ENCODE measurements at regions not wholly inside any gene's neighbourhood (a gene's known extent, or its start where the extent isn't known, plus 50 kb on each side); places are given as distances from the start of the nearest gene placed in this dataset.

DNA sequence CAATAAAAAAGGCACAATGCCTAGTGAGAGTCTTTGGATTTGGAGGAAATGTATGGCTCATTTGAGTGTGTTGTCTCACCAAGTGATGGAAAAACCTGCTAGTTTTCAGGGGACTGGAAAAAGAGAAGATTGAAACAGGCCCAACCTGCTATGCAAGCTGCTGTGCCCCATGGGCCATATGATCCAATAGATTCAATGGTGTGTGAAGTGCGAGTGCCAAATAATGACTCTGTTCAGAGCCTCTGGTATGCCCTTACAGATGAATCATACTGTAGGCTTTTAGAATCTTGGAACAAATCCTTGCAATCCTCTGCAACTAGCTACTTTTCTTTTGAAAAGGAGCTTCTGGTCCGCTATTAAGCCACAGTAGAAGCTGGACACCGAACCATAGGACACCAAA is 529.8 kb upstream of the CNTNAP5 start:
- no peak for DNase-seq
- Histone ChIP-seq H3K27ac (ENCODE audit: low read length) (no peak overlapping the region), H3K27me3 (ENCODE audit: insufficient read depth, low read length, poor library complexity) (no peaks in the 10 kb centered on the region), H4K20me1 (ENCODE audit: insufficient read depth, low read length) (no peaks in the 10 kb centered on the region), H3K79me2 (ENCODE audit: insufficient read depth, low read length) (no peaks in the 10 kb centered on the region), H3K4me1 (ENCODE audit: insufficient read depth, low read length) (no peaks in the 10 kb centered on the region), H3K4me2 (ENCODE audit: insufficient read depth, low read length) (no peak overlapping the region), H3K4me3 (ENCODE audit: low read depth in 1 of 2, low read length in 2 of 2) (no peak overlapping the region), H3K36me3 (ENCODE audit: insufficient read depth, low read length) (no peaks in the 10 kb centered on the region), H2AFZ (ENCODE audit: low read depth, low read length) (no peak overlapping the region), H3K9ac (ENCODE audit: low read depth, low read length) (no peak overlapping the region), H3K9me3 (ENCODE audit: insufficient read depth, low read length, severe bottlenecking) (no peaks in the 10 kb centered on the region)
- TF ChIP-seq, protein P1, sequence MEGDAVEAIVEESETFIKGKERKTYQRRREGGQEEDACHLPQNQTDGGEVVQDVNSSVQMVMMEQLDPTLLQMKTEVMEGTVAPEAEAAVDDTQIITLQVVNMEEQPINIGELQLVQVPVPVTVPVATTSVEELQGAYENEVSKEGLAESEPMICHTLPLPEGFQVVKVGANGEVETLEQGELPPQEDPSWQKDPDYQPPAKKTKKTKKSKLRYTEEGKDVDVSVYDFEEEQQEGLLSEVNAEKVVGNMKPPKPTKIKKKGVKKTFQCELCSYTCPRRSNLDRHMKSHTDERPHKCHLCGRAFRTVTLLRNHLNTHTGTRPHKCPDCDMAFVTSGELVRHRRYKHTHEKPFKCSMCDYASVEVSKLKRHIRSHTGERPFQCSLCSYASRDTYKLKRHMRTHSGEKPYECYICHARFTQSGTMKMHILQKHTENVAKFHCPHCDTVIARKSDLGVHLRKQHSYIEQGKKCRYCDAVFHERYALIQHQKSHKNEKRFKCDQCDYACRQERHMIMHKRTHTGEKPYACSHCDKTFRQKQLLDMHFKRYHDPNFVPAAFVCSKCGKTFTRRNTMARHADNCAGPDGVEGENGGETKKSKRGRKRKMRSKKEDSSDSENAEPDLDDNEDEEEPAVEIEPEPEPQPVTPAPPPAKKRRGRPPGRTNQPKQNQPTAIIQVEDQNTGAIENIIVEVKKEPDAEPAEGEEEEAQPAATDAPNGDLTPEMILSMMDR (IDR thresholded peaks at IDR 0.05; ENCODE audit: borderline replicate concordance, extremely low read depth, low read length, poor library complexity, severe bottlenecking) = no peak
- no peak for TF ChIP-seq EZH2 (IDR thresholded peaks at IDR 0.05; ENCODE audit: borderline replicate concordance, low read depth, low read length, severe bottlenecking)
- ATAC-seq (ENCODE audit: insufficient read depth, low read depth) = no peak

DNA sequence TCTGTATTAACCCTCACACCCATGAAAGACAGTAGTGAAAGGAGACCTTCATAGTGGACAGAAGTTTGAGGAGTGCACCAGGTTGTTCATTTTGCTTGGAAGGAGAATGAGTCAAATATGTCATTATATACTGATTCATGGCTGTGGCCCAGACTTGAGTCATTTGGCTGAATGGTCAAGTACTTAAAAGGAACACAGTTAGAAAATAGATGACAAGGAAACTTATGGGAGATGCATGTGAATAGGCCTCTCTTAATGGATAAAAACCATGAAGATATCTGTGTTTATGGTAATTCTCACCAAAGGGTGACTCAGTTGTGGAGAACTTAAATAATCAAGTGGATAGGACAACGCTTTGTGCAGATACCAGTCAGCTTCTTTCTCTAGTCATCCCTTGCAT is 524.7 kb upstream of the CNTNAP5 start:
- DNase-seq = no peak
- H3K9me3 ChIP-seq (ENCODE audit: insufficient read depth, low read length, severe bottlenecking) = no peaks in the 10 kb centered on the region
- no peak overlapping the region for H3K4me3 ChIP-seq (ENCODE audit: low read depth in 1 of 2, low read length in 2 of 2)
- no peaks in the 10 kb centered on the region for H4K20me1 ChIP-seq (ENCODE audit: insufficient read depth, low read length)
- H2AFZ ChIP-seq (ENCODE audit: low read depth, low read length) = no peak overlapping the region
- ATAC-seq (ENCODE audit: insufficient read depth, low read depth) = no peak
- no peaks in the 10 kb centered on the region for H3K4me1 ChIP-seq (ENCODE audit: insufficient read depth, low read length)
- H3K79me2 ChIP-seq (ENCODE audit: insufficient read depth, low read length) = no peaks in the 10 kb centered on the region
- H3K36me3 ChIP-seq (ENCODE audit: insufficient read depth, low read length) = no peaks in the 10 kb centered on the region
- H3K27ac ChIP-seq (ENCODE audit: low read length) = no peak overlapping the region
- no peak overlapping the region for H3K9ac ChIP-seq (ENCODE audit: low read depth, low read length)
- H3K27me3 ChIP-seq (ENCODE audit: insufficient read depth, low read length, poor library complexity) = no peaks in the 10 kb centered on the region
- H3K4me2 ChIP-seq (ENCODE audit: insufficient read depth, low read length) = no peak overlapping the region
- TF ChIP-seq, protein P1 (IDR thresholded peaks at IDR 0.05; ENCODE audit: borderline replicate concordance, extremely low read depth, low read length, poor library complexity, severe bottlenecking) = no peak
- TF ChIP-seq EZH2 (IDR thresholded peaks at IDR 0.05; ENCODE audit: borderline replicate concordance, low read depth, low read length, severe bottlenecking) = no peak

DNA sequence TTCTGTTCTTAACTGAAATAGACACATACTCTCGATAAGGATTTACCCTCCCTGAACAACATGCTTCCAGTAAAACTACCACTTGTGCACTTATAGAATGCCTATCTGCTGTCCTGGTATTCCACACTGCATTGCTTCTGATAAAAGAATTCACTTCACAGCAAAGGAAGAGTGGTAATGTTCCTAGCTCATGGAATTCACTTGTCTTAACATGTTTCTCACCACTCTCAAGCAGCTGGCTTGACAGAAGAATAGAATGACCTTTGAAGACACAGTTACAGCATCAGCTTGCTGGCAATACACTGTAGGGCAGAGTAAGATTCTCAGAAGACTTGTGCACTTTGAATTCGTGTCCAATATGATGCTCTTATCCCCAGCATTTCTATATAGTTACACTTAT is 524.1 kb upstream of the CNTNAP5 start:
- Histone ChIP-seq H3K27me3 (ENCODE audit: insufficient read depth, low read length, poor library complexity) (no peaks in the 10 kb centered on the region), H3K9me3 (ENCODE audit: insufficient read depth, low read length, severe bottlenecking) (no peaks in the 10 kb centered on the region), H3K79me2 (ENCODE audit: insufficient read depth, low read length) (no peaks in the 10 kb centered on the region), H2AFZ (ENCODE audit: low read depth, low read length) (no peak overlapping the region), H4K20me1 (ENCODE audit: insufficient read depth, low read length) (no peaks in the 10 kb centered on the region), H3K4me3 (ENCODE audit: low read depth in 1 of 2, low read length in 2 of 2) (no peak overlapping the region), H3K9ac (ENCODE audit: low read depth, low read length) (no peak overlapping the region), H3K4me2 (ENCODE audit: insufficient read depth, low read length) (no peak overlapping the region), H3K36me3 (ENCODE audit: insufficient read depth, low read length) (no peaks in the 10 kb centered on the region), H3K4me1 (ENCODE audit: insufficient read depth, low read length) (no peaks in the 10 kb centered on the region), H3K27ac (ENCODE audit: low read length) (no peak overlapping the region)
- no peak for TF ChIP-seq EZH2 (IDR thresholded peaks at IDR 0.05; ENCODE audit: borderline replicate concordance, low read depth, low read length, severe bottlenecking)
- TF ChIP-seq, protein P1 (IDR thresholded peaks at IDR 0.05; ENCODE audit: borderline replicate concordance, extremely low read depth, low read length, poor library complexity, severe bottlenecking) = no peak
- ATAC-seq (ENCODE audit: insufficient read depth, low read depth) (no peak), DNase-seq (no peak)

DNA sequence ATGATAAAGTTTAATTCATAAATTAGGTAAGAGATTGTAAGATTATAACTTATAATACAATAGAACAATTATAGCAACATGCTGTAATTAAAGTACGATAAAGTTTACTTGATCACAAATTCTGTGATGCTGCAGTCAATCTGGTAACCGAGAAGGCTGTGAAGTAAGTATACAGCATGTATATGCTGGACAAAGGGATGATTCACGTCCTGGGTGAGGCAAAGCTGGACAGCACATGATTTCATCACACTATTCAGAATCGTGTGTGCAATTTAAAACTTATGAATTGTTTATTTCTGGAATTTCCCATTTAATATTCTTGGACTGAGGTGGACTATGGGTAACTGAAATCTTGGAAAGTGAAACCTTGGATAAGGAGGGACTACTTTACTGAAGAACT is 522.2 kb upstream of the CNTNAP5 start:
- H2AFZ ChIP-seq (ENCODE audit: low read depth, low read length) = no peak overlapping the region
- TF ChIP-seq EZH2 (IDR thresholded peaks at IDR 0.05; ENCODE audit: borderline replicate concordance, low read depth, low read length, severe bottlenecking) = no peak
- TF ChIP-seq, protein P1 (IDR thresholded peaks at IDR 0.05; ENCODE audit: borderline replicate concordance, extremely low read depth, low read length, poor library complexity, severe bottlenecking) = no peak
- DNase-seq = no peak
- H3K4me1 ChIP-seq (ENCODE audit: insufficient read depth, low read length) = no peaks in the 10 kb centered on the region
- no peaks in the 10 kb centered on the region for H3K79me2 ChIP-seq (ENCODE audit: insufficient read depth, low read length)
- H3K9me3 ChIP-seq (ENCODE audit: insufficient read depth, low read length, severe bottlenecking) = no peaks in the 10 kb centered on the region
- H3K36me3 ChIP-seq (ENCODE audit: insufficient read depth, low read length) = no peaks in the 10 kb centered on the region
- no peak overlapping the region for H3K9ac ChIP-seq (ENCODE audit: low read depth, low read length)
- no peak overlapping the region for H3K27ac ChIP-seq (ENCODE audit: low read length)
- H3K4me3 ChIP-seq (ENCODE audit: low read depth in 1 of 2, low read length in 2 of 2) = no peak overlapping the region
- no peaks in the 10 kb centered on the region for H4K20me1 ChIP-seq (ENCODE audit: insufficient read depth, low read length)
- H3K27me3 ChIP-seq (ENCODE audit: insufficient read depth, low read length, poor library complexity) = no peaks in the 10 kb centered on the region
- ATAC-seq (ENCODE audit: insufficient read depth, low read depth) = no peak
- H3K4me2 ChIP-seq (ENCODE audit: insufficient read depth, low read length) = no peak overlapping the region

Data from DND-41 (cell line).